ENCODE measurements at regions not wholly inside any gene's neighbourhood (a gene's known extent, or its start where the extent isn't known, plus 50 kb on each side); places are given as distances from the start of the nearest gene placed in this dataset.
"Not testable (repeated sequence)": the region's sequence is repeated elsewhere in the genome, so short reads cannot be mapped to it uniquely, and the experiment has no call there.

- not testable (repeated sequence) for TF ChIP-seq POLR2A (IDR thresholded peaks at IDR 0.05; ENCODE audit: low read depth, low read length); CTCF (IDR thresholded peaks at IDR 0.05; ENCODE audit: extremely low read depth in 1 of 2, insufficient read depth in 1 of 2, low read depth in 1 of 2, low read length in 2 of 2); FOS (IDR thresholded peaks at IDR 0.05; ENCODE audit: borderline replicate concordance, insufficient read depth, low read length)
Observed at GRCh38 chr10:129066529-129066928, 400.5 kb upstream of the MGMT start.
